ENCODE measurements at regions not wholly inside any gene's neighbourhood (a gene's known extent, or its start where the extent isn't known, plus 50 kb on each side); places are given as distances from the start of the nearest gene placed in this dataset.

DNA sequence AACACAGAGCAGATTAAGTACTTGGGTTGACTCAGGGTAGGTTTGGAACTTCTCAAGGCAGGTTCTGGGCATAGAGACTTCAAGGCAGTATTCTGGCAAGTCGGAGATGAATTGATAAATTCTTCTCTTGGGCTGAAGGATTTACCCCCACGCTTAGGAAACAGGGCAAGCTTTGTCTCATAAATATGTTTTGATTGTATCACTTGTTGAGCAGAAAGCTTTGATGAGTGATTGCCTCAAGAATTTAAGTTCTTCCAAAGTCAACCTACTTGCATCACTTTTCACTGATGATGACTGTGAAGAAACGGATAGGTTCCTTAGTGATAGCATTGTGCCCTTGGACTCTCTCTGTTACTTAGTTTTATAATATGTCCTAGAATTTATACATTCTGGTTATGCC lies 258.6 kb upstream of the DACH1 start:
- ChIA-PET POLR2A (ENCODE audit: low non-redundant PET) (no interaction called here), CTCF (no interaction called here)
- no TSS peak for BruUV-seq (replicated peaks)
- Histone ChIP-seq H3K27ac (ENCODE audit: low read depth, low read length, poor library complexity, severe bottlenecking) (no peak overlapping the region), H3K36me3 (ENCODE audit: insufficient read depth, low read length, poor library complexity, severe bottlenecking) (no peaks in the 10 kb centered on the region), H3K4me3 (ENCODE audit: low read depth, low read length, poor library complexity, severe bottlenecking) (no peak overlapping the region), H3K9me3 (ENCODE audit: low read depth, low read length, poor library complexity, severe bottlenecking) (no peaks in the 10 kb centered on the region), H3K4me1 (ENCODE audit: insufficient read depth, low read length, poor library complexity, severe bottlenecking) (no peaks in the 10 kb centered on the region), H3K27me3 (replicated peaks; ENCODE audit: insufficient read depth, low read depth, low read length, poor library complexity) (peaks cover 7% of the 10 kb centered on the region)
- intact Hi-C loops (cut with micrococcal nuclease; ENCODE audit: unreplicated experiment): no loop called here
- TF ChIP-seq EZH2 (IDR thresholded peaks at IDR 0.05; ENCODE audit: borderline replicate concordance, low read depth, low read length, poor library complexity, severe bottlenecking): no peak
- TF ChIP-seq, protein P1, sequence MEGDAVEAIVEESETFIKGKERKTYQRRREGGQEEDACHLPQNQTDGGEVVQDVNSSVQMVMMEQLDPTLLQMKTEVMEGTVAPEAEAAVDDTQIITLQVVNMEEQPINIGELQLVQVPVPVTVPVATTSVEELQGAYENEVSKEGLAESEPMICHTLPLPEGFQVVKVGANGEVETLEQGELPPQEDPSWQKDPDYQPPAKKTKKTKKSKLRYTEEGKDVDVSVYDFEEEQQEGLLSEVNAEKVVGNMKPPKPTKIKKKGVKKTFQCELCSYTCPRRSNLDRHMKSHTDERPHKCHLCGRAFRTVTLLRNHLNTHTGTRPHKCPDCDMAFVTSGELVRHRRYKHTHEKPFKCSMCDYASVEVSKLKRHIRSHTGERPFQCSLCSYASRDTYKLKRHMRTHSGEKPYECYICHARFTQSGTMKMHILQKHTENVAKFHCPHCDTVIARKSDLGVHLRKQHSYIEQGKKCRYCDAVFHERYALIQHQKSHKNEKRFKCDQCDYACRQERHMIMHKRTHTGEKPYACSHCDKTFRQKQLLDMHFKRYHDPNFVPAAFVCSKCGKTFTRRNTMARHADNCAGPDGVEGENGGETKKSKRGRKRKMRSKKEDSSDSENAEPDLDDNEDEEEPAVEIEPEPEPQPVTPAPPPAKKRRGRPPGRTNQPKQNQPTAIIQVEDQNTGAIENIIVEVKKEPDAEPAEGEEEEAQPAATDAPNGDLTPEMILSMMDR (conservative IDR thresholded peaks at IDR 0.05; ENCODE audit: low read depth, low read length): no peak
- no peak for DNase-seq (ENCODE audit: low spot score)

DNA sequence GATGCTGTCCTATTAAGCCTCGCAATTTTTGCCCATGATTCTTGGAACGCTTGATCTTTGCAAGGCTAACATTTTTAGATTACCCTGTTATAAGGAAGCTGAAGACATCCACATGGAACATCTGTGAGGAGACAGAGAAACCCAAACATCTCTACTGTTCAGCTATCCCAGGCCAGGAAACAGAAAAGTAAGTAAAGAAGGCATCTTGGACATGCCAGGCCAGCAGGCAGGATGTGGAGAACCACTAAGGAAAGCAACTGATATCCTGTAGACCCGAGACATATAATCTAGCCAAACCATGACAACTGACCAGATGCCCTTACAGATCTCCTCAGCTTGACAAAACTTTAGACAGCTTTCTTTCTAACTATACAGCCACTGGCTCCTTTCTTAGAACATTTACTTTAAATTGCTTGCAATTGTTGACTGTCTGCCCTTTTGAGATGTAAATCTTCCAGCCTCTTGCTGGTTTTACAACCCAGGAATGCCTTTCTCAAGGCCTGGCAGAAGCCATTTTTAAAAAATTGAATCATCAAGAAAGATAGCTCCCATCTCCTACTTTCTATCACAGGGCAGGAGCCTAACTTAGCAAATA lies 255.8 kb upstream of the DACH1 start:
- TF ChIP-seq EZH2 (IDR thresholded peaks at IDR 0.05; ENCODE audit: borderline replicate concordance, low read depth, low read length, poor library complexity, severe bottlenecking): no peak
- TF ChIP-seq, protein P1 (conservative IDR thresholded peaks at IDR 0.05; ENCODE audit: low read depth, low read length): no peak
- no TSS peak for BruUV-seq (replicated peaks)
- Histone ChIP-seq H3K4me3 (ENCODE audit: low read depth, low read length, poor library complexity, severe bottlenecking) (no peak overlapping the region), H3K27ac (ENCODE audit: low read depth, low read length, poor library complexity, severe bottlenecking) (no peak overlapping the region), H3K27me3 (replicated peaks; ENCODE audit: insufficient read depth, low read depth, low read length, poor library complexity) (peaks cover 5% of the 10 kb centered on the region), H3K36me3 (ENCODE audit: insufficient read depth, low read length, poor library complexity, severe bottlenecking) (no peaks in the 10 kb centered on the region), H3K9me3 (ENCODE audit: low read depth, low read length, poor library complexity, severe bottlenecking) (no peaks in the 10 kb centered on the region), H3K4me1 (ENCODE audit: insufficient read depth, low read length, poor library complexity, severe bottlenecking) (no peaks in the 10 kb centered on the region)
- ChIA-PET CTCF (no interaction called here), POLR2A (ENCODE audit: low non-redundant PET) (no interaction called here)
- intact Hi-C loops (cut with micrococcal nuclease; ENCODE audit: unreplicated experiment): no loop called here
- no peak for DNase-seq (ENCODE audit: low spot score)

DNA sequence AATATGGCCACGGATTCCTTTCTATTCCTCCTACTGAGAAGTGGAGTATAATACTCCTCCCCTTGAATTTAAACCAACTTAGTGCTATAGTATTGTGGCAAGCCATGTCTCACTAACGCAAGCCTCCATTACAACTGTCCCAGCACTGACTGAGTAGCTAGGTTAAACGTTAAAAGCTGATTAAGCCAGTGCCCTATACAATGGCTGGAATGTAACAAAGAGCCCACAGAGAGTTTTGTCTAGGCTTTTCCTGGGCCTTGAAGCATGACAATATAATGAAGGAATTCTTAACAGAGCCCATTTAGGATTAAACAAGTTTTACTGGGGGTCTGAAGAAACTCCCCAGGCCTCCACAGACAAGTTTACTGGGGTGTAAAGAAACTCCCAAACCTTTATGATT lies 254.5 kb upstream of the DACH1 start:
- ChIA-PET POLR2A (ENCODE audit: low non-redundant PET) (no interaction called here), CTCF (no interaction called here)
- Histone ChIP-seq H3K4me1 (ENCODE audit: insufficient read depth, low read length, poor library complexity, severe bottlenecking) (no peaks in the 10 kb centered on the region), H3K4me3 (ENCODE audit: low read depth, low read length, poor library complexity, severe bottlenecking) (no peak overlapping the region), H3K36me3 (ENCODE audit: insufficient read depth, low read length, poor library complexity, severe bottlenecking) (no peaks in the 10 kb centered on the region), H3K9me3 (ENCODE audit: low read depth, low read length, poor library complexity, severe bottlenecking) (no peaks in the 10 kb centered on the region), H3K27me3 (replicated peaks; ENCODE audit: insufficient read depth, low read depth, low read length, poor library complexity) (no peaks in the 10 kb centered on the region), H3K27ac (ENCODE audit: low read depth, low read length, poor library complexity, severe bottlenecking) (no peak overlapping the region)
- intact Hi-C loops (cut with micrococcal nuclease; ENCODE audit: unreplicated experiment): no loop called here
- no peak for DNase-seq (ENCODE audit: low spot score)
- TF ChIP-seq, protein P1 (conservative IDR thresholded peaks at IDR 0.05; ENCODE audit: low read depth, low read length): no peak
- no peak for TF ChIP-seq EZH2 (IDR thresholded peaks at IDR 0.05; ENCODE audit: borderline replicate concordance, low read depth, low read length, poor library complexity, severe bottlenecking)
- no TSS peak for BruUV-seq (replicated peaks)
